Fibroblast of mammary gland (primary cell): ENCODE measurements at regions not wholly inside any gene's neighbourhood (a gene's known extent, or its start where the extent isn't known, plus 50 kb on each side); places are given as distances from the start of the nearest gene placed in this dataset.
"Not testable (repeated sequence)": the region's sequence is repeated elsewhere in the genome, so short reads cannot be mapped to it uniquely, and the experiment has no call there.

Experiments
- DNase-seq: peaks from one replicate; pipeline ENCODE4 v3.0.0-alpha.2; 2010; ENCODE audit warnings: low read depth
- H3K4me3 ChIP-seq: 2 replicates; pipeline ENCODE4 v1.5.1; 2011; ENCODE audit warnings: low read depth, mild to moderate bottlenecking, low read length, moderate library complexity; ENCODE audit not compliant: control insufficient read depth
- CTCF ChIP-seq: conservative IDR thresholded peaks from 2 replicates; pipeline ENCODE4 v1.5.1; 2011; ENCODE audit warnings: low read depth, low read length, inconsistent platforms; ENCODE audit not compliant: control insufficient read depth, insufficient read depth

- H3K4me3 ChIP-seq = no peak overlapping the region
- no peak for TF ChIP-seq CTCF
- DNase-seq = no peak
Measured at GRCh38 chr12:115870510-115870909, 407.0 kb downstream of the MED13L start.

GRCh38 chr12:115870021-115870420 is 407.5 kb downstream of the MED13L start:
- no peak for TF ChIP-seq CTCF
- DNase-seq = no peak
- no peak overlapping the region for H3K4me3 ChIP-seq

- DNase-seq = no peak
- no peak for TF ChIP-seq CTCF
- H3K4me3 ChIP-seq = no peak overlapping the region
Measured at GRCh38 chr12:115869604-115870003, 407.9 kb downstream of the MED13L start.

- no peak overlapping the region for H3K4me3 ChIP-seq
- DNase-seq = no peak
- TF ChIP-seq CTCF = no peak
Measured at GRCh38 chr12:115868624-115869023, 408.9 kb downstream of the MED13L start.

- no peak for DNase-seq
- TF ChIP-seq CTCF = no peak
- no peak overlapping the region for H3K4me3 ChIP-seq
Measured at GRCh38 chr12:115867854-115868253, 409.6 kb downstream of the MED13L start.

GRCh38 chr12:115866909-115867525 is 410.5 kb downstream of the MED13L start:
- TF ChIP-seq CTCF = no peak
- no peak overlapping the region for H3K4me3 ChIP-seq
- DNase-seq = no peak

GRCh38 chr12:115866281-115866680 is 411.2 kb downstream of the MED13L start:
- DNase-seq, H3K4me3 ChIP-seq: not testable (repeated sequence)
